PFSK-1 (cell line): ENCODE measurements at regions not wholly inside any gene's neighbourhood (a gene's known extent, or its start where the extent isn't known, plus 50 kb on each side); places are given as distances from the start of the nearest gene placed in this dataset.

Experiments used
- FOXP2 ChIP-seq: optimal IDR thresholded peaks from 2 replicates; pipeline ENCODE3; 2011; ENCODE audit warnings: borderline replicate concordance, control low read depth, inconsistent platforms; ENCODE audit not compliant: insufficient read depth; ENCODE audit errors: extremely low read length, extremely low read depth
- POLR2AphosphoS5 ChIP-seq: IDR thresholded peaks from 2 replicates; pipeline ENCODE4 v1.6.1; 2012; ENCODE audit warnings: low read depth, mild to moderate bottlenecking, control low read depth, low read length, moderate library complexity
- SIN3A ChIP-seq: IDR thresholded peaks from 2 replicates; pipeline ENCODE4 v1.6.1; 2012; ENCODE audit warnings: mild to moderate bottlenecking, low read length, moderate library complexity, borderline replicate concordance; ENCODE audit not compliant: insufficient read depth
- TAF1 ChIP-seq: IDR thresholded peaks from 2 replicates; pipeline ENCODE4 v1.6.1; 2012; ENCODE audit warnings: low read length, control low read depth, borderline replicate concordance; ENCODE audit not compliant: insufficient read depth
- TF ChIP-seq, protein P1 (sequence below), 2 experiments: IDR thresholded peaks; 2 replicates each; pipeline versions ENCODE4 v1.6.1 to v1.8.0; 2011 to 2012; ENCODE audit warnings: low read depth in 2 of 2, low read length in 2 of 2, control low read depth in 1 of 2, inconsistent platforms in 1 of 2, mild to moderate bottlenecking in 1 of 2, moderate library complexity in 1 of 2; ENCODE audit not compliant: insufficient read depth in 1 of 2

DNA sequence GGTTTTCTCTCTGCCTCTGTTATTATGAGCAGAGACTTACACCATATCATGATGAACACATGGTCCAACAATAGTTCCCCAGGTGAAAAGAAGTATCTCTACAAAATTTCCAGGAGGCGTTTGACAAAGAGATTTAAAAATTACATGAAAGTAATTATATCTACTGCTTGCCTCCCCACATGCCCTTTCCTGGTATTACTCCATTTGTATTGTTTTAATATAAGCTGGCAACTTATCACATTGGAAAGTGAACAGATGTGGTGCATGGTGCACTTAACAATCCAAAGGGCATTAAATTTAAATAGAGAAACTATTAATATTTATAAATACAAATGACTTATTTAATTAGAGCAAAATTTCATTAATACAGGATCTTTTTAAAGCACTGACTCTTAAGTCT is 638.2 kb downstream of the ANKRD7 start:
- no peak for TF ChIP-seq POLR2AphosphoS5
- TF ChIP-seq SIN3A = no peak
- TF ChIP-seq, protein P1, sequence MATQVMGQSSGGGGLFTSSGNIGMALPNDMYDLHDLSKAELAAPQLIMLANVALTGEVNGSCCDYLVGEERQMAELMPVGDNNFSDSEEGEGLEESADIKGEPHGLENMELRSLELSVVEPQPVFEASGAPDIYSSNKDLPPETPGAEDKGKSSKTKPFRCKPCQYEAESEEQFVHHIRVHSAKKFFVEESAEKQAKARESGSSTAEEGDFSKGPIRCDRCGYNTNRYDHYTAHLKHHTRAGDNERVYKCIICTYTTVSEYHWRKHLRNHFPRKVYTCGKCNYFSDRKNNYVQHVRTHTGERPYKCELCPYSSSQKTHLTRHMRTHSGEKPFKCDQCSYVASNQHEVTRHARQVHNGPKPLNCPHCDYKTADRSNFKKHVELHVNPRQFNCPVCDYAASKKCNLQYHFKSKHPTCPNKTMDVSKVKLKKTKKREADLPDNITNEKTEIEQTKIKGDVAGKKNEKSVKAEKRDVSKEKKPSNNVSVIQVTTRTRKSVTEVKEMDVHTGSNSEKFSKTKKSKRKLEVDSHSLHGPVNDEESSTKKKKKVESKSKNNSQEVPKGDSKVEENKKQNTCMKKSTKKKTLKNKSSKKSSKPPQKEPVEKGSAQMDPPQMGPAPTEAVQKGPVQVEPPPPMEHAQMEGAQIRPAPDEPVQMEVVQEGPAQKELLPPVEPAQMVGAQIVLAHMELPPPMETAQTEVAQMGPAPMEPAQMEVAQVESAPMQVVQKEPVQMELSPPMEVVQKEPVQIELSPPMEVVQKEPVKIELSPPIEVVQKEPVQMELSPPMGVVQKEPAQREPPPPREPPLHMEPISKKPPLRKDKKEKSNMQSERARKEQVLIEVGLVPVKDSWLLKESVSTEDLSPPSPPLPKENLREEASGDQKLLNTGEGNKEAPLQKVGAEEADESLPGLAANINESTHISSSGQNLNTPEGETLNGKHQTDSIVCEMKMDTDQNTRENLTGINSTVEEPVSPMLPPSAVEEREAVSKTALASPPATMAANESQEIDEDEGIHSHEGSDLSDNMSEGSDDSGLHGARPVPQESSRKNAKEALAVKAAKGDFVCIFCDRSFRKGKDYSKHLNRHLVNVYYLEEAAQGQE (IDR thresholded peaks at IDR 0.05; ENCODE audit: insufficient read depth in 1 of 2, low read depth in 2 of 2, low read length in 2 of 2) = no peak
- no peak for TF ChIP-seq TAF1
- no peak for TF ChIP-seq FOXP2
